H1 (cell line): ENCODE measurements at regions not wholly inside any gene's neighbourhood (a gene's known extent, or its start where the extent isn't known, plus 50 kb on each side); places are given as distances from the start of the nearest gene placed in this dataset.

Experiments used
- CTCF ChIA-PET: fragments of 300-600 bp; sonication (Branson Sonifier 250); formaldehyde crosslinking; loops from one replicate; lab custom pipeline; 2021; ENCODE audit not compliant: partially characterized antibody; lab: Charles Lee
- POLR2A ChIA-PET: fragments of 300-600 bp; sonication (Branson Sonifier 250); formaldehyde crosslinking; loops from one replicate; lab custom pipeline; 2021; ENCODE audit warnings: inconsistent platforms; ENCODE audit not compliant: partially characterized antibody; lab: Charles Lee
- DNase-seq, 2 experiments: peaks; one replicate each; pipeline versions ENCODE4 v3.0.0 to v3.0.0-alpha.2; 2010 to 2022; ENCODE audit warnings: low spot score in 2 of 2, low read depth in 1 of 2, mixed read lengths in 1 of 2
- FAIRE-seq: peaks from 2 replicates; lab custom pipeline; 2011; peaks lifted over from hg19 to GRCh38; lab: Jason Lieb, UNC
- H2AFZ ChIP-seq: 2 replicates; pipeline ENCODE4 v1.8.1; 2012; ENCODE audit warnings: low read length, inconsistent platforms
- H2AK5ac ChIP-seq: 2 replicates; pipeline ENCODE4 v1.6.1; 2013; ENCODE audit warnings: low read depth, low read length
- H2BK120ac ChIP-seq: replicated peaks from 2 replicates; pipeline ENCODE3; 2013; ENCODE audit warnings: low read depth, low read length, inconsistent platforms
- H2BK12ac ChIP-seq: 2 replicates; pipeline ENCODE4 v1.6.1; 2013; ENCODE audit warnings: low read depth, low read length
- H2BK15ac ChIP-seq: 2 replicates; pipeline ENCODE4 v1.6.1; 2013; ENCODE audit warnings: low read length
- H2BK20ac ChIP-seq: 2 replicates; pipeline ENCODE4 v1.6.1; 2013; ENCODE audit warnings: low read length
- H2BK5ac ChIP-seq: 2 replicates; pipeline ENCODE4 v1.6.1; 2013; ENCODE audit warnings: low read depth, low read length
- H3K14ac ChIP-seq: 2 replicates; pipeline ENCODE4 v1.6.1; 2013; ENCODE audit warnings: inconsistent platforms; ENCODE audit not compliant: insufficient read length
- H3K18ac ChIP-seq: 2 replicates; pipeline ENCODE4 v1.6.1; 2013; ENCODE audit warnings: low read length; ENCODE audit errors: extremely low read depth
- H3K23ac ChIP-seq: 2 replicates; pipeline ENCODE4 v1.6.1; 2013; ENCODE audit warnings: inconsistent platforms; ENCODE audit not compliant: insufficient read length
- H3K23me2 ChIP-seq: 2 replicates; pipeline ENCODE4 v1.6.1; 2013; ENCODE audit warnings: low read depth, low read length
- H3K27ac ChIP-seq: 2 replicates; pipeline ENCODE4 v1.6.1; 2011; ENCODE audit warnings: low read depth, low read length, inconsistent platforms
- H3K27me3 ChIP-seq, 4 experiments: replicated peaks in 1 of 4; 1 replicate in 1 of 4; 2 replicates in 3 of 4; pipeline versions ENCODE4 v1.6.1 to v1.8.1; 2011 to 2013; ENCODE audit warnings: low read length in 3 of 4, mild to moderate bottlenecking in 3 of 4, inconsistent platforms in 2 of 4, mixed read lengths in 2 of 4, moderate library complexity in 1 of 4; ENCODE audit not compliant: control insufficient read depth in 3 of 4, insufficient read depth in 3 of 4; ENCODE audit errors: extremely low read depth in 1 of 4
- H3K36me3 ChIP-seq, 4 experiments: 2 replicates each; pipeline versions ENCODE4 v1.6.1 to v1.8.1; 2011 to 2013; ENCODE audit warnings: mild to moderate bottlenecking in 4 of 4, low read length in 3 of 4, moderate library complexity in 2 of 4, control low read depth in 1 of 4, inconsistent platforms in 1 of 4; ENCODE audit not compliant: insufficient read depth in 4 of 4, control insufficient read depth in 2 of 4
- H3K4ac ChIP-seq: replicated peaks from 2 replicates; pipeline ENCODE3; 2013; ENCODE audit warnings: low read length, low read depth, mixed read lengths, inconsistent platforms; ENCODE audit not compliant: insufficient read length
- H3K4me1 ChIP-seq, 4 experiments: replicated peaks in 1 of 4; 1 replicate in 1 of 4; 2 replicates in 3 of 4; pipeline versions ENCODE4 v1.6.1 to v1.8.1; 2011 to 2013; ENCODE audit warnings: low read length in 3 of 4, inconsistent platforms in 2 of 4, mixed read lengths in 1 of 4; ENCODE audit not compliant: insufficient read depth in 4 of 4, control insufficient read depth in 3 of 4
- H3K4me2 ChIP-seq, 2 experiments: 2 replicates each; pipeline versions ENCODE4 v1.6.1 to v1.8.1; 2011 to 2013; ENCODE audit warnings: low read depth in 2 of 2, low read length in 2 of 2, control low read depth in 1 of 2, inconsistent platforms in 1 of 2, mild to moderate bottlenecking in 1 of 2; ENCODE audit not compliant: insufficient read depth in 1 of 2
- H3K4me3 ChIP-seq, 4 experiments: fragments of 200-600, 300-600 bp in 1 of 4; sonication (generic), shearing (Covaris generic), sonication (Bioruptor Twin) in 1 of 4; 2 replicates each; pipeline versions ENCODE4 v1.5.1 to v1.8.1; 2011 to 2016; ENCODE audit warnings: low read length in 4 of 4, low read depth in 3 of 4, control low read depth in 2 of 4, inconsistent platforms in 2 of 4, mild to moderate bottlenecking in 2 of 4, mixed read lengths in 1 of 4, moderate library complexity in 1 of 4; ENCODE audit not compliant: insufficient read depth in 2 of 4; ENCODE audit errors: extremely low read depth in 1 of 4
- H3K56ac ChIP-seq: replicated peaks from 2 replicates; pipeline ENCODE3; 2013; ENCODE audit warnings: low read depth, mild to moderate bottlenecking, mixed read lengths, low read length, inconsistent platforms; ENCODE audit not compliant: insufficient read length
- H3K79me1 ChIP-seq: 2 replicates; pipeline ENCODE4 v1.6.1; 2013; ENCODE audit warnings: low read depth, low read length, control low read depth
- H3K79me2 ChIP-seq, 2 experiments: 2 replicates each; pipeline versions ENCODE4 v1.6.1 to v1.8.1; 2012 to 2013; ENCODE audit warnings: low read length in 2 of 2, mild to moderate bottlenecking in 2 of 2, inconsistent platforms in 1 of 2; ENCODE audit not compliant: insufficient read depth in 2 of 2, control insufficient read depth in 1 of 2
- H3K9ac ChIP-seq, 4 experiments: replicated peaks in 1 of 4; 1 replicate in 1 of 4; 2 replicates in 3 of 4; pipeline versions ENCODE4 v1.6.1 to v1.8.1; 2011 to 2013; ENCODE audit warnings: low read depth in 3 of 4, low read length in 3 of 4, control low read depth in 2 of 4, mild to moderate bottlenecking in 2 of 4, moderate library complexity in 2 of 4, inconsistent platforms in 1 of 4; ENCODE audit errors: extremely low read depth in 1 of 4
- H3K9me3 ChIP-seq, 2 experiments: 2 replicates each; pipeline versions ENCODE4 v1.6.1 to v1.8.1; 2012 to 2013; ENCODE audit warnings: mild to moderate bottlenecking in 2 of 2, moderate library complexity in 2 of 2, control low read depth in 1 of 2, inconsistent platforms in 1 of 2, low read depth in 1 of 2, low read length in 1 of 2, mixed read lengths in 1 of 2; ENCODE audit not compliant: insufficient read depth in 2 of 2
- H4K20me1 ChIP-seq, 2 experiments: replicated peaks in 1 of 2; 2 replicates each; pipeline versions ENCODE3 to v1.8.1; 2011 to 2013; ENCODE audit warnings: inconsistent platforms in 2 of 2, low read length in 2 of 2, mild to moderate bottlenecking in 1 of 2; ENCODE audit not compliant: insufficient read depth in 2 of 2, control insufficient read depth in 1 of 2
- H4K5ac ChIP-seq: 2 replicates; pipeline ENCODE4 v1.6.1; 2013; ENCODE audit warnings: low read length, low read depth, mixed read lengths, inconsistent platforms; ENCODE audit not compliant: insufficient read length
- H4K8ac ChIP-seq: 2 replicates; pipeline ENCODE4 v1.8.0; 2013; ENCODE audit warnings: mild to moderate bottlenecking, moderate library complexity, low read length, inconsistent platforms; ENCODE audit not compliant: insufficient read depth; ENCODE audit errors: extremely low read depth
- H4K91ac ChIP-seq: replicated peaks from 2 replicates; pipeline ENCODE3; 2013; ENCODE audit warnings: low read length, mixed read lengths, inconsistent platforms; ENCODE audit not compliant: insufficient read length
- CBX5 ChIP-seq: fragments of 300-800, 300-1000 bp; sonication (generic); IDR thresholded peaks from 2 replicates; pipeline ENCODE4 v1.7.1; 2016; ENCODE audit warnings: antibody characterized with exemption, low read length, low read depth
- CHD2 ChIP-seq: IDR thresholded peaks from 2 replicates; pipeline ENCODE4 v1.6.1; 2012; ENCODE audit warnings: low read length, improper control_type of control experiment
- NRF1 ChIP-seq: IDR thresholded peaks from 2 replicates; pipeline ENCODE4 v1.6.1; 2011; ENCODE audit warnings: mild to moderate bottlenecking, low read depth, low read length, improper control_type of control experiment
- SIN3A ChIP-seq, 2 experiments: IDR thresholded peaks in 1 of 2; conservative IDR thresholded peaks in 1 of 2; 2 replicates each; pipeline ENCODE4 v1.6.1; 2011 to 2012; ENCODE audit warnings: low read length in 2 of 2, improper control_type of control experiment in 1 of 2, low read depth in 1 of 2, mild to moderate bottlenecking in 1 of 2
- WGBS, 2 experiments: shearing (Covaris generic) in 1 of 2; methylation state at CpG; one replicate each; pipeline versions ENCODE4 v1.1.6 to v1.1.7; 2013 to 2015; ENCODE audit warnings: low lambda C conversion rate in 2 of 2, mixed read lengths in 2 of 2, inconsistent platforms in 1 of 2, low coverage in 1 of 2, missing lambda C conversion rate in 1 of 2; ENCODE audit not compliant: insufficient replicate concordance in 2 of 2, insufficient coverage in 1 of 2, insufficient read length in 1 of 2; ENCODE audit errors: extremely low coverage in 1 of 2, missing lambda C conversion rate in 1 of 2; 5-methylcytosine and 5-hydroxymethylcytosine counted together

GRCh38 chr7:155236386-155236785 lies 61.3 kb upstream of the INSIG1 start:
- no peak overlapping the region for H2AK5ac ChIP-seq
- no peak overlapping the region for H4K91ac ChIP-seq
- no peak overlapping the region for H4K8ac ChIP-seq
- H3K18ac ChIP-seq = no peak overlapping the region
- no peak for FAIRE-seq
- no peak overlapping the region for H2BK120ac ChIP-seq
- no peaks in the 10 kb centered on the region for H3K27me3 ChIP-seq
- no peak overlapping the region for H3K4ac ChIP-seq
- no peak overlapping the region for H3K9ac ChIP-seq
- H3K9me3 ChIP-seq = peaks cover 0 to 6% of the 10 kb centered on the region in 2 experiments; a peak in 1 of 4 replicates
- no peak overlapping the region for H4K5ac ChIP-seq
- no peak overlapping the region for H3K4me2 ChIP-seq
- no peak overlapping the region for H2AFZ ChIP-seq
- no peak overlapping the region for H3K14ac ChIP-seq
- no peak overlapping the region for H3K4me3 ChIP-seq
- TF ChIP-seq CBX5 = no peak
- TF ChIP-seq CHD2 = no peak
- no peak for TF ChIP-seq NRF1
- TF ChIP-seq SIN3A (conservative IDR thresholded peaks at IDR 0.05 in 1 of 2, IDR thresholded peaks at IDR 0.05 in 1 of 2; ENCODE audit: low read depth in 1 of 2, low read length in 2 of 2) = no peak
- H2BK5ac ChIP-seq = no peak overlapping the region
- CTCF ChIA-PET = interaction anchor here (1.1 to 2.8 kb wide), 5 partner anchors 8 to 308 kb away, joined by 3 to 9 read pairs (median 4); no protein-coding TSS in a partner anchor
- peaks cover 0 to 3% (median 0%) of the 10 kb centered on the region in 4 experiments; a peak in 1 of 7 replicates for H3K4me1 ChIP-seq
- no peak overlapping the region for H2BK12ac ChIP-seq
- H3K23ac ChIP-seq = no peak overlapping the region
- H3K79me1 ChIP-seq = no peaks in the 10 kb centered on the region
- no peaks in the 10 kb centered on the region for H3K79me2 ChIP-seq
- H4K20me1 ChIP-seq = no peaks in the 10 kb centered on the region
- POLR2A ChIA-PET = no interaction called here
- no peak overlapping the region for H2BK20ac ChIP-seq
- H2BK15ac ChIP-seq = no peak overlapping the region
- no peak overlapping the region for H3K56ac ChIP-seq
- no peak for DNase-seq
- H3K27ac ChIP-seq = no peak overlapping the region
- no peaks in the 10 kb centered on the region for H3K23me2 ChIP-seq
- 95% methylated on average over 10 of the region's 10 CpGs; no CpG with 5 or more reads in 1 of the 2 experiments for WGBS, 2 experiments
- no peaks in the 10 kb centered on the region for H3K36me3 ChIP-seq
